Fibroblast of pulmonary artery (primary cell): ENCODE measurements at regions not wholly inside any gene's neighbourhood (a gene's known extent, or its start where the extent isn't known, plus 50 kb on each side); places are given as distances from the start of the nearest gene placed in this dataset.

Source experiments
- DNase-seq: peaks from one replicate; pipeline ENCODE4 v3.0.0-alpha.2; 2010; ENCODE audit warnings: low read depth
- H3K4me3 ChIP-seq: replicated peaks from 2 replicates; pipeline ENCODE4 v1.5.1; 2011; ENCODE audit warnings: low read depth, mild to moderate bottlenecking, control low read depth, low read length, moderate library complexity
- CTCF ChIP-seq: IDR thresholded peaks from 2 replicates; pipeline ENCODE4 v1.5.1; 2011; ENCODE audit warnings: mild to moderate bottlenecking, control low read depth, low read length, inconsistent platforms; ENCODE audit errors: missing control alignments

DNA sequence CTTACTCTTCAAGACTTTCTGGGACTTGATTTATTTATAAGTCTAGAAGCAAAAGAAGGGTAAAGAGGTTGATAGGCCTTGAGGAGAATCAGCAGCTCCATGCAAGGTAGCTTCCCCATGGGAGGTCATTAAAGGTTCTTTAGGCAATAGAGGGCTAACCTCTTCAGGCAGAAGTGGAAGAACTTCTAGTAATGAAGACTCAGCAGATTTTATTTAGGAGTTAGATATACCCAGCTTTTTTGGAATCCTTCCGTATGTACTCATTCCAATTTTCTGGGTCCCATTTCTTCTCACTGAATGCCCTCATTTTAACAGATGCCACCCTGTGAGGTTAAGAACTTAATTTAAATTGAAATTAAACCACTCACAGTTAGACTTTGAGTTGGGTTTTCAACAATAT is 565.6 kb downstream of the LRFN5 start:
- no peak for DNase-seq
- TF ChIP-seq CTCF = no peak
- no peak overlapping the region for H3K4me3 ChIP-seq

DNA sequence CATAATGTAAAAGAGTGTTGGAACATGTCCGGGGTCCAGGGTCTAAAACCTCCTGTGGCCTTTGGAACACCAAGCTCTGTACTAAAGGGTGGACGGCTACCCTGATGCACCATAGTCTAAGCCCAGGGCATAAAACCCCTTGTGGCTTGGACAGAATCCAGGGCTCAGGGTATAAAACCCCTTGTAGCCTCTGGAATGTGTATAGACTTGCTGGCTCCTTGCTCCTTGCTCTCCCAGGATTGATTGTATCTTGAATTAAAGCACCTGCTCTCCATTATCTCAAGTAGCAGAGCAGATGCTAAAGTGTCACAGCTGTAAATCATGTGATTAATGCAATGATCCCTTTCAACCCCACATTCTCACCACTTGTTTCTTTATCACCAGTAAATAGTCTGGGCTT is 556.5 kb downstream of the LRFN5 start:
- no peak for DNase-seq
- H3K4me3 ChIP-seq = no peak overlapping the region
- TF ChIP-seq CTCF = no peak

DNA sequence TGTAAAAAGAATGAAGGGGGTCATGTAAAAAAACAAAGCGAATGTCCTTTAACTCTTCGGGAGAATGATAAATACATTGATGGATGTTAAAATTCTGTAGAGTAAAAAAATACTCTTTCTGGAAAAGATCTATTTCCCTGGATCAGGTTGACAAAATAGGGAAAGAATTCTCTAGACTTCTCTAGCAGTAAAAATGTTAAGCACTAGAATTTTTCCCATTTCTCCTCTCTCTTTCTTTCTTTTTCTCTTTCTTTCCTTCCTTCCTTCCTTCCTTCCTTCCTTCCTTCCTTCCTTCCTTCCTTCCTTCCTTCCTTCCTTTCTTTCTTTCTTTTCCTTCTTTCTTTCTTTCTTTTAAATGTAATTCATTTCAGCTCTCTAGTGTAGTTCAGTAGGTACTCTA is 552.5 kb downstream of the LRFN5 start:
- H3K4me3 ChIP-seq = no peak overlapping the region
- TF ChIP-seq CTCF = no peak
- no peak for DNase-seq

DNA sequence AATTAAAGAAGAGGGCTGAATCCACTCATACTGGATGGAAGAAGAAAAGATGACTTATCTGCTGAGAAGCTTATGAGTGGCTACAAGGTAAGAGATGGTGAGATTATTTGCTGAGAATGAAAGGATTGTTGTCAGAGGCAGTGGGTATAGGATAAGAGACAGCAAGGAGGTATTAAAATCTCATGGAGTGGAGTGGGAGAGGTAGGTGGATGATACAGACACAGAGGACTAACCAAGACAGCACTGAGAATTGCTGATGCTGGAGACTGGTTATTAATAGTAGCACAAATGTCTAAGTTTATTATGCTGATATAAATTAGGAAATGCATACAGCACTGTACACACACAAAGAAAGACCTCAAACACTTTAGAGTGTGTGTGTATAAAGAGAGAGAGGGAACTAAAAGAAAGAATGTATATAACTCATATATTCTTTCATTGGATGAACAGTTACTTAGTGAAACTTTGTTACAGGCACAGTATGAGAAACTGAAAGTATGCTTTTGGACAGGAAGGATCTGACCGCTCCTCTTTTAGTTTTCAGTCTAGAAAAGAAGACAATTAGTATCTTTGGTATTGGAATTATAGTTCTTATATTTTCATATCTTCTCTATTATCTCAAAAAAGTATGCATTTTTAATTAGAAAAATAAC is 543.1 kb downstream of the LRFN5 start:
- no peak for DNase-seq
- TF ChIP-seq CTCF = no peak
- H3K4me3 ChIP-seq = no peak overlapping the region

GRCh38 chr14:42145766-42146165 is 539.1 kb downstream of the LRFN5 start:
- H3K4me3 ChIP-seq = no peak overlapping the region
- DNase-seq = no peak
- no peak for TF ChIP-seq CTCF

DNA sequence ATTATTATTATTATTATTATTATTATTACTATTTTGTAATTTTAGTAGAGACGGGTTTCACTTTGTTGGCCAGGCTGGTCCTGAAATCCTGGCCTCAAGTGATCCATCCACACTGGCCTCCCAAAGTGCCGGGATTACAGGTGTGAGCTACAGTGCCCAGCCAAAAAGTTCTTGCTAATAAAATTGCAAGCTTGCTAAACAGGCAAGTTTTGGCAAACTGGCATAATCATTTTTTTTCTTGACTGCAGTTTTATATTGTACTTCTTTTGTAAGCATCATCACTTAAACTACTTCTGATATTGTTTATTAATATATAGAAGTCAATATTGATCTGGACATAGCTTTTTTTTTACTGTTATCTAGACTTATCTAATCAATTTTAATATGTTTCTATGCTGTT is 536.4 kb downstream of the LRFN5 start:
- no peak overlapping the region for H3K4me3 ChIP-seq
- no peak for TF ChIP-seq CTCF
- no peak for DNase-seq

DNA sequence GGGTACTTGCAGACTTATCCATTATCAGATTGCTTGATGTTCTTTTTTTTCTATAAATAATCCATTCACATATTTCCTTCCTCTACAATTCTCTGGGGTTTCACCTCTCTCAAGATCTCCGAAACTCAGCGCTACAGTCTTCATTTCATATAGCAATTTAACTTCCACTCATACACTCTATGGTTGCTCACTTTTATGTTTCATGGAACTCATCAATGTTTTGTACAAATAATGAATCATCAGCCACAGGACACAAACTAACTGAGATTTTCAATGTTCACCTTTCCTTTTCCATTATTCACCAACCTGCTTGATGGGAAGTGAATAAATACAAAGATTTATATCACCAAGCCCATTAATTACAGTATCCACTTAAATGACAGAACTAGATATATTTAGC is 534.7 kb downstream of the LRFN5 start:
- TF ChIP-seq CTCF = no peak
- no peak overlapping the region for H3K4me3 ChIP-seq
- no peak for DNase-seq
